B cell (primary cell): ENCODE measurements at regions not wholly inside any gene's neighbourhood (a gene's known extent, or its start where the extent isn't known, plus 50 kb on each side); places are given as distances from the start of the nearest gene placed in this dataset.

Experiments
- ATAC-seq: fragments of 200-7000 bp; cut with Tn5 transposase; one replicate; pipeline ENCODE4 v1.10.0; 2021; ENCODE audit warnings: low read depth, mild to moderate bottlenecking, moderate number of reproducible peaks, moderate library complexity
- CTCF ChIA-PET: fragments of 350-600 bp; sonication (Branson Sonifier 250); formaldehyde crosslinking; loops from one replicate; lab custom pipeline; 2021; ENCODE audit warnings: antibody characterized with exemption, inconsistent platforms; lab: Charles Lee
- POLR2A ChIA-PET: fragments of 350-600 bp; sonication (Branson Sonifier 250); formaldehyde crosslinking; loops from one replicate; lab custom pipeline; 2021; ENCODE audit warnings: antibody characterized with exemption; lab: Charles Lee
- DNase-seq: peaks from one replicate; pipeline ENCODE4 v3.0.0; 2013
- H2AFZ ChIP-seq: 2 replicates; pipeline ENCODE4 v1.6.1; 2012; ENCODE audit warnings: mild to moderate bottlenecking, low read depth, low read length; ENCODE audit not compliant: insufficient read depth, poor library complexity, severe bottlenecking
- H3K27ac ChIP-seq, 2 donors: 1 replicate in 1 of 2; 2 replicates in 1 of 2; pipeline ENCODE4 v1.5.1; 2012 to 2013; ENCODE audit warnings: low read length in 2 of 2, mild to moderate bottlenecking in 2 of 2, moderate library complexity in 1 of 2
- H3K27me3 ChIP-seq, 4 experiments: fragments of 200-600 bp in 1 of 4; sonication (generic) in 1 of 4; replicated peaks in 1 of 4; 1 replicate in 2 of 4; 2 replicates in 2 of 4; pipeline versions ENCODE4 v1.6.1 to v1.7.0; 2013 to 2016; ENCODE audit warnings: low read length in 3 of 4, mild to moderate bottlenecking in 2 of 4, mixed read lengths in 1 of 4, moderate library complexity in 1 of 4; ENCODE audit not compliant: insufficient read depth in 4 of 4, control insufficient read depth in 3 of 4; ENCODE audit errors: control extremely low read depth in 1 of 4
- H3K36me3 ChIP-seq, 2 experiments: replicated peaks in 1 of 2; 1 replicate in 1 of 2; 2 replicates in 1 of 2; pipeline versions ENCODE4 v1.6.1 to v1.7.1; 2013; ENCODE audit warnings: low read length in 1 of 2; ENCODE audit not compliant: insufficient read depth in 2 of 2, control insufficient read depth in 1 of 2; ENCODE audit errors: control extremely low read depth in 1 of 2, extremely low read depth in 1 of 2
- H3K4me1 ChIP-seq, 2 donors: fragments of 200-600 bp in 1 of 2; sonication (generic) in 1 of 2; 1 replicate in 1 of 2; 2 replicates in 1 of 2; pipeline versions ENCODE4 v1.5.1 to v1.6.1; 2013 to 2017; ENCODE audit warnings: low read length in 2 of 2; ENCODE audit not compliant: control insufficient read depth in 2 of 2, insufficient read depth in 2 of 2
- H3K4me2 ChIP-seq: replicated peaks from 2 replicates; pipeline ENCODE3; 2012; ENCODE audit warnings: mild to moderate bottlenecking, low read depth, low read length; ENCODE audit not compliant: poor library complexity, severe bottlenecking
- H3K4me3 ChIP-seq, 5 experiments: fragments of 200-600 bp in 1 of 5; sonication (generic) in 1 of 5; 1 replicate in 3 of 5; 2 replicates in 2 of 5; pipeline versions ENCODE4 v1.5.1 to v1.7.0; 2011 to 2016; ENCODE audit warnings: low read length in 4 of 5, mild to moderate bottlenecking in 4 of 5, low read depth in 2 of 5, control low read depth in 1 of 5, moderate library complexity in 1 of 5; ENCODE audit not compliant: insufficient read depth in 1 of 5; ENCODE audit errors: control extremely low read depth in 1 of 5, extremely low read depth in 1 of 5
- H3K79me2 ChIP-seq: fragments of 200-600 bp; sonication (generic); one replicate; pipeline ENCODE4 v1.6.0; 2016; ENCODE audit warnings: low read length; ENCODE audit not compliant: control insufficient read depth, insufficient read depth
- H3K9ac ChIP-seq: fragments of 200-600 bp; sonication (generic); 2 replicates; pipeline ENCODE4 v1.6.1; 2017; ENCODE audit warnings: mild to moderate bottlenecking, low read length, moderate library complexity
- H3K9me3 ChIP-seq, 3 donors: one replicate each; pipeline versions ENCODE4 v1.6.1 to v1.7.1; 2013; ENCODE audit warnings: low read length in 2 of 3; ENCODE audit not compliant: control insufficient read depth in 2 of 3, insufficient read depth in 1 of 3; ENCODE audit errors: control extremely low read depth in 1 of 3
- H4K20me1 ChIP-seq: 2 replicates; pipeline ENCODE4 v1.6.0; 2012; ENCODE audit warnings: mild to moderate bottlenecking, low read length; ENCODE audit not compliant: insufficient read depth, control insufficient read depth, poor library complexity, severe bottlenecking
- H3K27ac Mint-ChIP-seq: one replicate; pipeline ENCODE4 v1.8.0; 2021; ENCODE audit warnings: mixed read lengths
- H3K27me3 Mint-ChIP-seq: one replicate; pipeline ENCODE4 v1.8.0; 2021; ENCODE audit warnings: mixed read lengths
- H3K4me1 Mint-ChIP-seq: one replicate; pipeline ENCODE4 v1.8.0; 2021; ENCODE audit warnings: mixed read lengths
- H3K4me3 Mint-ChIP-seq: one replicate; pipeline ENCODE4 v1.8.0; 2021; ENCODE audit warnings: mixed read lengths
- H3K9me3 Mint-ChIP-seq: one replicate; pipeline ENCODE4 v1.8.0; 2022; ENCODE audit warnings: mixed read lengths; ENCODE audit not compliant: insufficient read depth
- EZH2 ChIP-seq: IDR thresholded peaks from 2 replicates; pipeline ENCODE4 v1.6.1; 2012; ENCODE audit warnings: borderline replicate concordance, low read depth, mild to moderate bottlenecking, moderate library complexity, low read length; ENCODE audit not compliant: insufficient read depth, poor library complexity, severe bottlenecking
- WGBS: methylation state at CpG from one replicate; pipeline ENCODE4 v1.1.5; 2013; ENCODE audit warnings: missing lambda C conversion rate; ENCODE audit not compliant: insufficient coverage; 5-methylcytosine and 5-hydroxymethylcytosine counted together
- intact Hi-C: fragments of 100-400 bp; cut with micrococcal nuclease; formaldehyde crosslinking; loops from one replicate; pipeline ENCODE4 v1.10.0; 2022
- TF ChIP-seq, protein P1 (sequence below): fragments of 200-600 bp; IDR thresholded peaks from one replicate; pipeline ENCODE4 v1.8.0; 2022; ENCODE audit warnings: antibody characterized with exemption, mild to moderate bottlenecking

- CTCF ChIA-PET, result no interaction called here
- no peaks in the 10 kb centered on the region for H3K27me3 ChIP-seq
- DNase-seq, result no peak
- intact Hi-C loops, result no loop called here
- peaks cover 1% of the 10 kb centered on the region for H3K4me1 Mint-ChIP-seq
- H2AFZ ChIP-seq, result no peak overlapping the region
- H3K4me1 ChIP-seq, result peaks cover 0 to under 1% of the 10 kb centered on the region in 2 donors
- H3K9me3 Mint-ChIP-seq, result no peaks in the 10 kb centered on the region
- peaks cover 0 to 4% (median 0%) of the 10 kb centered on the region in 3 donors for H3K9me3 ChIP-seq
- H3K36me3 ChIP-seq, result no peaks in the 10 kb centered on the region
- no peaks in the 10 kb centered on the region for H3K79me2 ChIP-seq
- no peak overlapping the region for H3K4me3 ChIP-seq
- no CpG with 5 or more reads among the region's 2 CpGs for WGBS
- TF ChIP-seq, protein P1, sequence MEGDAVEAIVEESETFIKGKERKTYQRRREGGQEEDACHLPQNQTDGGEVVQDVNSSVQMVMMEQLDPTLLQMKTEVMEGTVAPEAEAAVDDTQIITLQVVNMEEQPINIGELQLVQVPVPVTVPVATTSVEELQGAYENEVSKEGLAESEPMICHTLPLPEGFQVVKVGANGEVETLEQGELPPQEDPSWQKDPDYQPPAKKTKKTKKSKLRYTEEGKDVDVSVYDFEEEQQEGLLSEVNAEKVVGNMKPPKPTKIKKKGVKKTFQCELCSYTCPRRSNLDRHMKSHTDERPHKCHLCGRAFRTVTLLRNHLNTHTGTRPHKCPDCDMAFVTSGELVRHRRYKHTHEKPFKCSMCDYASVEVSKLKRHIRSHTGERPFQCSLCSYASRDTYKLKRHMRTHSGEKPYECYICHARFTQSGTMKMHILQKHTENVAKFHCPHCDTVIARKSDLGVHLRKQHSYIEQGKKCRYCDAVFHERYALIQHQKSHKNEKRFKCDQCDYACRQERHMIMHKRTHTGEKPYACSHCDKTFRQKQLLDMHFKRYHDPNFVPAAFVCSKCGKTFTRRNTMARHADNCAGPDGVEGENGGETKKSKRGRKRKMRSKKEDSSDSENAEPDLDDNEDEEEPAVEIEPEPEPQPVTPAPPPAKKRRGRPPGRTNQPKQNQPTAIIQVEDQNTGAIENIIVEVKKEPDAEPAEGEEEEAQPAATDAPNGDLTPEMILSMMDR, result no peak
- TF ChIP-seq EZH2, result no peak
- POLR2A ChIA-PET, result no interaction called here
- H3K4me3 Mint-ChIP-seq, result no peak overlapping the region
- H3K9ac ChIP-seq, result no peak overlapping the region
- H3K27ac ChIP-seq, result no peak overlapping the region
- H3K27ac Mint-ChIP-seq, result no peak overlapping the region
- H3K27me3 Mint-ChIP-seq, result no peaks in the 10 kb centered on the region
- ATAC-seq, result no peak
- H4K20me1 ChIP-seq, result no peaks in the 10 kb centered on the region
- no peak overlapping the region for H3K4me2 ChIP-seq
These were observed 284.8 kb upstream of the CFAP20DC start for GRCh38 chr3:59334585-59334984.

DNA sequence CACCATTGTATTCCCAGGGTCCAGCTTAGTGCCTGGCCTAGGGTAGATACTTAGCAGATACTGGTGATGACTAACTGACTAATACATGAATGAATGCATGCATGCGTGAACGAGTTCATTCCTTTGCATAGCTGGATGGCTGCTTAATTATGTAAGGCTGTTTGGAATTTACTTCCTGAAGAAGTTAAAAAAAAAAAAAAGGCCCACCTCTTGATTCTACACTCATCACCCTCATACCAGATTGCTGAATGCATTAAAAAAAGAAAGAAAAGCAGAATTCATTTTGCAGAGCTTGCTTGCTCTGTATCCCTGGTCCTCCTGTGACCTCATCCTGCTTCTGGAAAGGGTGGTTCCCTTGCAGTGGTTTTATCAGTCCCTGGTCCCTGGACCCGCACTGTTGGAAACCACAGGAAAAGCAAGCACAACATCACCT lies 277.6 kb upstream of the CFAP20DC start:
- H3K9me3 ChIP-seq, result no peaks in the 10 kb centered on the region
- no peaks in the 10 kb centered on the region for H3K79me2 ChIP-seq
- intact Hi-C loops, result no loop called here
- no peak for TF ChIP-seq EZH2
- TF ChIP-seq, protein P1, result no peak
- no peak overlapping the region for H3K27ac ChIP-seq
- no peak for DNase-seq
- WGBS, result no CpG with 5 or more reads among the region's 3 CpGs
- H3K9ac ChIP-seq, result no peak overlapping the region
- H3K9me3 Mint-ChIP-seq, result no peaks in the 10 kb centered on the region
- no peak overlapping the region for H3K4me3 Mint-ChIP-seq
- ATAC-seq, result no peak
- H3K4me3 ChIP-seq, result no peak overlapping the region
- no peak overlapping the region for H3K27ac Mint-ChIP-seq
- H3K4me1 Mint-ChIP-seq, result no peaks in the 10 kb centered on the region
- H3K36me3 ChIP-seq, result no peaks in the 10 kb centered on the region
- CTCF ChIA-PET, result no interaction called here
- no peaks in the 10 kb centered on the region for H3K27me3 ChIP-seq
- H3K27me3 Mint-ChIP-seq, result no peaks in the 10 kb centered on the region
- no peak overlapping the region for H2AFZ ChIP-seq
- POLR2A ChIA-PET, result no interaction called here
- H4K20me1 ChIP-seq, result no peaks in the 10 kb centered on the region
- H3K4me1 ChIP-seq, result no peaks in the 10 kb centered on the region
- H3K4me2 ChIP-seq, result no peak overlapping the region
